OCI-LY7 (cell line): ENCODE measurements at regions not wholly inside any gene's neighbourhood (a gene's known extent, or its start where the extent isn't known, plus 50 kb on each side); places are given as distances from the start of the nearest gene placed in this dataset.

Source experiments
- BruUV-seq: library from RNA; stranded (reverse); fragments of 400-500 nt; replicated peaks from 2 replicates; lab custom pipeline; 2021; lab: Mats Ljungman, UMichigan
- CTCF ChIA-PET: fragments of 300-600 bp; sonication (Branson Sonifier 250); formaldehyde crosslinking; loops from one replicate; lab custom pipeline; 2022; ENCODE audit warnings: antibody characterized with exemption; ENCODE audit not compliant: unreplicated experiment; lab: Charles Lee
- POLR2A ChIA-PET: fragments of 300-600 bp; sonication (Branson Sonifier 250); formaldehyde crosslinking; loops from one replicate; lab custom pipeline; 2022; ENCODE audit warnings: antibody characterized with exemption; lab: Charles Lee
- DNase-seq: peaks from one replicate; pipeline ENCODE4 v3.0.0-alpha.2; 2015; ENCODE audit warnings: low spot score
- H2AFZ ChIP-seq: fragments of 200-600 bp; sonication (generic), shearing (Covaris generic); 2 replicates; pipeline ENCODE4 v1.6.1; 2014; ENCODE audit warnings: mild to moderate bottlenecking, antibody characterized with exemption, low read length, moderate library complexity
- H3K27ac ChIP-seq: fragments of 200-600 bp; sonication (generic); 2 replicates; pipeline ENCODE4 v1.5.1; 2014; ENCODE audit warnings: mixed run types, low read depth, mild to moderate bottlenecking, moderate library complexity, low read length, inconsistent platforms; ENCODE audit not compliant: poor library complexity, severe bottlenecking
- H3K36me3 ChIP-seq: fragments of 200-600 bp; sonication (generic); 2 replicates; pipeline ENCODE4 v1.6.1; 2014; ENCODE audit warnings: mild to moderate bottlenecking, antibody characterized with exemption, low read length, moderate library complexity, mixed read lengths; ENCODE audit not compliant: insufficient read depth
- H3K4me1 ChIP-seq: fragments of 200-600 bp; sonication (generic); 2 replicates; pipeline ENCODE4 v1.5.1; 2014; ENCODE audit warnings: mild to moderate bottlenecking, low read length; ENCODE audit not compliant: insufficient read depth, poor library complexity, severe bottlenecking
- H3K4me2 ChIP-seq: fragments of 200-600 bp; sonication (generic); 2 replicates; pipeline ENCODE4 v1.6.1; 2014; ENCODE audit warnings: mild to moderate bottlenecking, low read length
- H3K4me3 ChIP-seq: fragments of 200-600 bp; sonication (generic); 2 replicates; pipeline ENCODE4 v1.5.1; 2014; ENCODE audit warnings: mild to moderate bottlenecking, low read depth, low read length; ENCODE audit not compliant: poor library complexity, severe bottlenecking
- H3K79me2 ChIP-seq: fragments of 200-600 bp; sonication (generic); 2 replicates; pipeline ENCODE4 v1.6.1; 2016; ENCODE audit warnings: low read depth, mild to moderate bottlenecking, low read length, moderate library complexity, mixed read lengths; ENCODE audit not compliant: insufficient read depth
- H3K9me2 ChIP-seq: fragments of 200-600 bp; sonication (generic); 2 replicates; pipeline ENCODE4 v1.6.1; 2016; ENCODE audit warnings: mild to moderate bottlenecking, low read length, mixed read lengths; ENCODE audit not compliant: insufficient read depth
- H3K9me3 ChIP-seq: fragments of 200-600 bp; sonication (generic); 2 replicates; pipeline ENCODE4 v1.6.1; 2014; ENCODE audit warnings: mild to moderate bottlenecking, mixed run types, low read length, mixed read lengths
- H4K20me1 ChIP-seq: fragments of 200-600 bp; sonication (generic); 2 replicates; pipeline ENCODE4 v1.6.1; 2014; ENCODE audit warnings: mild to moderate bottlenecking, antibody characterized with exemption, low read length, moderate library complexity, mixed read lengths; ENCODE audit not compliant: insufficient read depth
- EZH2phosphoT487 ChIP-seq: fragments of 200-600 bp; sonication (generic); IDR thresholded peaks from 2 replicates; pipeline ENCODE4 v1.6.1; 2018; ENCODE audit warnings: low read depth, borderline replicate concordance, mild to moderate bottlenecking, mixed run types, antibody characterized with exemption, low read length, moderate library complexity, mixed read lengths
- intact Hi-C: fragments of 100-400 bp; cut with micrococcal nuclease; formaldehyde crosslinking; loops from one replicate; pipeline ENCODE4 v1.10.0; 2022; ENCODE audit not compliant: unreplicated experiment
- TF ChIP-seq, protein P1 (sequence below): fragments of 200-600 bp; sonication (generic); conservative IDR thresholded peaks from 2 replicates; pipeline ENCODE4 v1.5.1; 2014; ENCODE audit warnings: mild to moderate bottlenecking, antibody characterized with exemption, low read length, moderate library complexity, mixed read lengths

DNA sequence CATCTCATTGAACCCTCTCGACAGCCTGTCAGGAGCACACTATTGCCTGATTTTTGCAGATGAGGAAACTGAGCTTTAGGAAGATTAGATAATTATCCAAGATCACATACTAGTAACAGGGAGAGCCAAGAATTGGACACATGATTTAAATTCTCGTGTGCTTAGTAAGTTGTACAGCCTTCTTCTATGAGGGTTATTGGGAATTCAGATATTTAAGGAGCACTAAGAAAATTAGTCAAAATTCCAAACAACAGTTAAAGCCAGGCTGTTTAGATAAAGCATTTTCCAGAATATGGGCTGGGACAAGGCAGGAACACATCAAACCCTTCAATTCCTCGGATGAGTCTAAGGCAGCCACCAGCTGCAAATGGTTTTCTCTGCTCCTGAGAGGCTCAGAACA lies 148.8 kb downstream of the TMEM30B start:
- no peak overlapping the region for H3K27ac ChIP-seq
- H3K36me3 ChIP-seq, result no peaks in the 10 kb centered on the region
- intact Hi-C loops, result no loop called here
- BruUV-seq, result no TSS peak
- H4K20me1 ChIP-seq, result no peaks in the 10 kb centered on the region
- no peak for DNase-seq
- H2AFZ ChIP-seq, result no peak overlapping the region
- no peak overlapping the region for H3K4me2 ChIP-seq
- no peak overlapping the region for H3K4me3 ChIP-seq
- peaks cover 5% of the 10 kb centered on the region for H3K4me1 ChIP-seq
- no peaks in the 10 kb centered on the region for H3K9me3 ChIP-seq
- no peaks in the 10 kb centered on the region for H3K79me2 ChIP-seq
- H3K9me2 ChIP-seq, result no peaks in the 10 kb centered on the region
- CTCF ChIA-PET, result no interaction called here
- no peak for TF ChIP-seq EZH2phosphoT487
- TF ChIP-seq, protein P1, sequence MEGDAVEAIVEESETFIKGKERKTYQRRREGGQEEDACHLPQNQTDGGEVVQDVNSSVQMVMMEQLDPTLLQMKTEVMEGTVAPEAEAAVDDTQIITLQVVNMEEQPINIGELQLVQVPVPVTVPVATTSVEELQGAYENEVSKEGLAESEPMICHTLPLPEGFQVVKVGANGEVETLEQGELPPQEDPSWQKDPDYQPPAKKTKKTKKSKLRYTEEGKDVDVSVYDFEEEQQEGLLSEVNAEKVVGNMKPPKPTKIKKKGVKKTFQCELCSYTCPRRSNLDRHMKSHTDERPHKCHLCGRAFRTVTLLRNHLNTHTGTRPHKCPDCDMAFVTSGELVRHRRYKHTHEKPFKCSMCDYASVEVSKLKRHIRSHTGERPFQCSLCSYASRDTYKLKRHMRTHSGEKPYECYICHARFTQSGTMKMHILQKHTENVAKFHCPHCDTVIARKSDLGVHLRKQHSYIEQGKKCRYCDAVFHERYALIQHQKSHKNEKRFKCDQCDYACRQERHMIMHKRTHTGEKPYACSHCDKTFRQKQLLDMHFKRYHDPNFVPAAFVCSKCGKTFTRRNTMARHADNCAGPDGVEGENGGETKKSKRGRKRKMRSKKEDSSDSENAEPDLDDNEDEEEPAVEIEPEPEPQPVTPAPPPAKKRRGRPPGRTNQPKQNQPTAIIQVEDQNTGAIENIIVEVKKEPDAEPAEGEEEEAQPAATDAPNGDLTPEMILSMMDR, result no peak
- POLR2A ChIA-PET, result no interaction called here

DNA sequence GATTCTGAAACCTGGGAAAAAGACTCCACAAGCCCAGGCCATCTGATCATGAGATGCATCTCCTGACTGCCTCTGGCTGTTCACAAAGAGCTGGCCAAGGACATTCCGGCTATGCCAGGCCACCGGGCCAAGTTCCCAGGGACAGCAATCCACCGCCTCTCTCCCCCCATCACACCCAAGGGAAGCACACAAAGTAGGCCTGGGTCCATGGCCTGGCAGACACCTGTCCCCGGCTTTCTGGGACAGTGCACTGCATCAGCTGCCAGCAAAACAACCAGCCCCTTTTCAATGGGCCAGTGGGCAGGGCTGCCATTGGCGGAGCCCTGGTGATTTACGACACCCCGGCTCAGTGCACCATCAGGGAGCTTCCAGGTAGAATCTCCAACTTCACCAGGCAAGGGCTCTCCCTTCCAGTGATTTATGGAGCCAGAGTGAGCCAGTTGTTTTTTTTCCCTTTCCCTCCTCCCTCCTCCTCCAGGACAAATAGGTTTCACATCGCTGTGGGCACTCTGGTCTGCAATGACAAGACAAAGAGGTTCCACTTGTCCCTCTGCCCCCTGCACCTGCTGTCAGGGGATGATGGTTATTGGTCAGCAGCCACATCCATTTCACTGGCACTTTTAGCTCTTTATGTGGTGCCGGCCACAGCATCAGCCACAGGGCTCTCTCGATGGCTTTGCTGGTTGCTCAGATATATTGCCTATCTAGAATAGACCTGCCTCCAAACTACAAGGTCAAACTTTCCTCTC lies 149.6 kb downstream of the SLC38A6 start:
- no peak for DNase-seq
- BruUV-seq, result no TSS peak
- ChIA-PET CTCF (no interaction called here), POLR2A (no interaction called here)
- Histone ChIP-seq H3K27ac (no peak overlapping the region), H3K79me2 (no peaks in the 10 kb centered on the region), H3K9me2 (no peaks in the 10 kb centered on the region), H4K20me1 (no peaks in the 10 kb centered on the region), H3K9me3 (no peaks in the 10 kb centered on the region), H3K4me3 (no peak overlapping the region), H2AFZ (no peak overlapping the region), H3K4me2 (no peak overlapping the region), H3K4me1 (peaks cover 5% of the 10 kb centered on the region), H3K36me3 (no peaks in the 10 kb centered on the region)
- intact Hi-C loops, result no loop called here
- TF ChIP-seq, protein P1, result no peak
- TF ChIP-seq EZH2phosphoT487, result no peak

DNA sequence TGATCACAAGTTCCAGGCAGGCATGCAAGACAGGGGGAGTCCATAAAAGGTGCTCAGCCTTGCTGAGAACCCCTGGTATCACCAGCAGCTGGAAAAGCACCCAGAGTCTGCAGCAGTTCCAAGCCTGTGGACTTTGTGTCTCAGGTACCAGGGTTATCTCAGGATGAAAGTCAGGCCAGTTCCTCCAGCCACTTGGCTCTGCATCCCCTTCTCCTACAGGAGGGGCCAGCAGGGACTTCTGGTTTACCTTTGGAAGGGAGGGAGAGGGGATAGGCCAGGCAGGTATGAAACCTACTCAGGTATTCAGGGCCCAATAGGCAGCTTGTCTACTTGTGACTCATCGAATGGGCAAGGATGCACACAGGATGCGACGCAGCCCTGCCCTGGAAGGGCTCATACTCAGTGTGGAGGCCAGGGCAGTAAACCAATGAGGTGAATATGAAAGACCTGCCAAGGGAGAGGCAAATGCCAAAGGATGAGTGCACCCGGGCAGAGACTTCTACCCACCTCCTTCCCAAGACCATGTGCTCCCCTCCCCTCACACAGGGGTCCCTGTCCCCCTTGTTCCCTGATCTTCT lies 148.2 kb downstream of the SLC38A6 start:
- Histone ChIP-seq H3K79me2 (no peaks in the 10 kb centered on the region), H3K4me2 (no peak overlapping the region), H3K27ac (no peak overlapping the region), H3K9me3 (no peaks in the 10 kb centered on the region), H3K4me1 (peaks cover 5% of the 10 kb centered on the region), H3K36me3 (no peaks in the 10 kb centered on the region), H3K4me3 (no peak overlapping the region), H4K20me1 (no peaks in the 10 kb centered on the region), H2AFZ (peak overlapping the region; percentile 80; the same call in 1 of the 2 replicates), H3K9me2 (no peaks in the 10 kb centered on the region)
- ChIA-PET CTCF (interaction anchor here (0.5 kb wide), 1 partner anchor 31 kb away, joined by 3 read pairs; no protein-coding TSS in a partner anchor), POLR2A (no interaction called here)
- intact Hi-C loops, result no loop called here
- no peak for DNase-seq
- TF ChIP-seq EZH2phosphoT487, result no peak
- TF ChIP-seq, protein P1, result no peak
- no TSS peak for BruUV-seq
